ENCODE measurements at regions not wholly inside any gene's neighbourhood (a gene's known extent, or its start where the extent isn't known, plus 50 kb on each side); places are given as distances from the start of the nearest gene placed in this dataset.

- no peak for TF ChIP-seq CTCF (conservative IDR thresholded peaks at IDR 0.05)
- H4K91ac ChIP-seq (ENCODE audit: insufficient read length, low read depth, low read length) = no peak overlapping the region
- H4K5ac ChIP-seq (ENCODE audit: insufficient read length, low read depth, low read length) = no peak overlapping the region
- DNase-seq = no peak
- H4K20me1 ChIP-seq (ENCODE audit: control insufficient read depth, insufficient read depth, insufficient read length) = no peaks in the 10 kb centered on the region
- no peak overlapping the region for H2BK20ac ChIP-seq (ENCODE audit: low read depth, low read length, poor library complexity, severe bottlenecking)
- no peaks in the 10 kb centered on the region for H3K79me1 ChIP-seq (ENCODE audit: insufficient read depth, low read depth, low read length, poor library complexity, severe bottlenecking)
- Mint-ChIP-seq H3K9me3 (peaks cover 8 to 12% of the 10 kb centered on the region in 2 experiments), H3K4me3 (peak overlapping the region in 1 of 2 experiments; percentile 41; a peak in 2 of 5 replicates), H3K4me1 (peaks cover 33 to 36% of the 10 kb centered on the region in 2 experiments), H3K27me3 (ENCODE audit: low read depth) (peaks cover 9% of the 10 kb centered on the region), H3K27ac (peak overlapping the region in 2 of 3 experiments; percentile 68 to 85; a peak in 4 of 7 replicates), H3K36me3 (ENCODE audit: insufficient read depth in 1 of 3, low read depth in 3 of 3) (peaks cover 4 to 13% (median 8%) of the 10 kb centered on the region in 3 experiments; a peak in 5 of 7 replicates)
- H2BK15ac ChIP-seq (ENCODE audit: low read depth, low read length) = no peak overlapping the region
- no peak overlapping the region for H3K56ac ChIP-seq (ENCODE audit: insufficient read length, low read depth, low read length)
- no peak overlapping the region for H3K27ac ChIP-seq (ENCODE audit: insufficient read length, low read depth, low read length)
- H3K23ac ChIP-seq (ENCODE audit: insufficient read length, low read depth, low read length) = no peak overlapping the region
- peaks cover 6% of the 10 kb centered on the region for H3K9me3 ChIP-seq (ENCODE audit: control insufficient read depth, low read depth, low read length)
- H3K4ac ChIP-seq (ENCODE audit: low read depth, low read length) = no peak overlapping the region
- no peaks in the 10 kb centered on the region for H3K23me2 ChIP-seq (ENCODE audit: insufficient read length, low read depth, low read length, poor library complexity, severe bottlenecking)
- H3K9ac ChIP-seq (ENCODE audit: extremely low read depth, insufficient read length, low read length) = no peak overlapping the region
- WGBS (ENCODE audit: extremely low coverage, insufficient read length, low lambda C conversion rate) = no CpG with 5 or more reads among the region's 5 CpGs
- no peak overlapping the region for H4K8ac ChIP-seq (replicated peaks; ENCODE audit: insufficient read length, low read depth, low read length)
- H3K4me2 ChIP-seq (ENCODE audit: insufficient read depth, insufficient read length, low read length) = peak overlapping the region; percentile 29
- no peak overlapping the region for H2BK12ac ChIP-seq (ENCODE audit: insufficient read length, low read depth, low read length)
- no peak overlapping the region for H3K18ac ChIP-seq (ENCODE audit: insufficient read length, low read depth, low read length)
- no peaks in the 10 kb centered on the region for H3K27me3 ChIP-seq (ENCODE audit: insufficient read depth, low read length)
- H2AFZ ChIP-seq (ENCODE audit: low read length) = peak overlapping the region; percentile 89
- H2BK5ac ChIP-seq (ENCODE audit: insufficient read length, low read length) = no peak overlapping the region
- H2AK5ac ChIP-seq (ENCODE audit: insufficient read length, low read length) = no peak overlapping the region
- H3T11ph ChIP-seq (ENCODE audit: low read length) = no peak overlapping the region
- H2BK120ac ChIP-seq (ENCODE audit: low read depth, low read length, poor library complexity, severe bottlenecking) = no peak overlapping the region
- H3K79me2 ChIP-seq (ENCODE audit: insufficient read depth, low read length) = 0 out of 2 replicates have a peak, but pooled peaks cover 1% of the 10 kb centered on the region
- H3K14ac ChIP-seq (ENCODE audit: insufficient read depth, low read length) = no peak overlapping the region
- peaks cover 6% of the 10 kb centered on the region; the same call in 1 of the 2 replicates for H3K4me1 ChIP-seq (ENCODE audit: insufficient read depth, low read length)
Measured at GRCh38 chr10:6763001-6763400, 182.9 kb upstream of the PRKCQ start.

All from H9 (cell line).